Type B pancreatic cell (in vitro differentiated cells): ENCODE measurements at regions not wholly inside any gene's neighbourhood (a gene's known extent, or its start where the extent isn't known, plus 50 kb on each side); places are given as distances from the start of the nearest gene placed in this dataset.

ENCODE experiments used
- DNase-seq: peaks from one replicate; pipeline ENCODE4 v3.0.0; 2021; ENCODE audit warnings: mixed read lengths; ENCODE audit not compliant: unreplicated experiment; ENCODE audit errors: extremely low spot score
- H3K27ac Mint-ChIP-seq: 2 replicates; pipeline ENCODE4 v1.8.0; 2021; ENCODE audit warnings: mild to moderate bottlenecking, mixed read lengths
- H3K27me3 Mint-ChIP-seq: 2 replicates; pipeline ENCODE4 v1.8.0; 2021; ENCODE audit warnings: mixed read lengths
- H3K36me3 Mint-ChIP-seq: 2 replicates; pipeline ENCODE4 v1.8.0; 2021; ENCODE audit warnings: mixed read lengths
- H3K4me1 Mint-ChIP-seq: one replicate; pipeline ENCODE4 v1.8.0; 2021; ENCODE audit warnings: mixed read lengths; ENCODE audit not compliant: unreplicated experiment
- H3K4me3 Mint-ChIP-seq: 2 replicates; pipeline ENCODE4 v1.8.0; 2021; ENCODE audit warnings: mild to moderate bottlenecking, mixed read lengths
- H3K9me3 Mint-ChIP-seq: 2 replicates; pipeline ENCODE4 v1.8.0; 2021; ENCODE audit warnings: mixed read lengths
- TF ChIP-seq, protein P1 (sequence below): fragments of 200-600 bp; sonication (generic); conservative IDR thresholded peaks from 2 replicates; pipeline ENCODE4 v1.5.0; 2021; ENCODE audit warnings: antibody characterized with exemption, mild to moderate bottlenecking

GRCh38 chr15:77825546-77825945 is 192.8 kb upstream of the LINGO1 start:
- no peak for DNase-seq
- TF ChIP-seq, protein P1, sequence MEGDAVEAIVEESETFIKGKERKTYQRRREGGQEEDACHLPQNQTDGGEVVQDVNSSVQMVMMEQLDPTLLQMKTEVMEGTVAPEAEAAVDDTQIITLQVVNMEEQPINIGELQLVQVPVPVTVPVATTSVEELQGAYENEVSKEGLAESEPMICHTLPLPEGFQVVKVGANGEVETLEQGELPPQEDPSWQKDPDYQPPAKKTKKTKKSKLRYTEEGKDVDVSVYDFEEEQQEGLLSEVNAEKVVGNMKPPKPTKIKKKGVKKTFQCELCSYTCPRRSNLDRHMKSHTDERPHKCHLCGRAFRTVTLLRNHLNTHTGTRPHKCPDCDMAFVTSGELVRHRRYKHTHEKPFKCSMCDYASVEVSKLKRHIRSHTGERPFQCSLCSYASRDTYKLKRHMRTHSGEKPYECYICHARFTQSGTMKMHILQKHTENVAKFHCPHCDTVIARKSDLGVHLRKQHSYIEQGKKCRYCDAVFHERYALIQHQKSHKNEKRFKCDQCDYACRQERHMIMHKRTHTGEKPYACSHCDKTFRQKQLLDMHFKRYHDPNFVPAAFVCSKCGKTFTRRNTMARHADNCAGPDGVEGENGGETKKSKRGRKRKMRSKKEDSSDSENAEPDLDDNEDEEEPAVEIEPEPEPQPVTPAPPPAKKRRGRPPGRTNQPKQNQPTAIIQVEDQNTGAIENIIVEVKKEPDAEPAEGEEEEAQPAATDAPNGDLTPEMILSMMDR, result no peak
- peaks cover 36% of the 10 kb centered on the region for H3K27me3 Mint-ChIP-seq

DNA sequence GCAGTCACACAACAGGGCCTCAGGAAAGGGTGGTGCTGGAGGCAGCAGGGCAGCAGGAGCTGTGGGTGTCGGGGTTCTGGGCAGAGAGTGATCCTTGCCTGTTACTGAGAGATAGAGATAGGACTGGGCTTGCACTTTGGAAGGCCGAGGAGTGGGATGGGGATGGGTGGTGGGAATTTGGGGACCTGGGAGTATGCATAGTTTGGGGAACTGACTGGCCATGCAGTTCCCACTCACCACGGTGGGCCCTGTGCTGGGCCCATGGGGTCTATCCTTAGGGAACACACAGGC is 192.5 kb upstream of the LINGO1 start:
- no peak for DNase-seq
- Mint-ChIP-seq H3K4me3 (no peak overlapping the region), H3K4me1 (peaks cover 13% of the 10 kb centered on the region), H3K27ac (no peak overlapping the region), H3K27me3 (peaks cover 39% of the 10 kb centered on the region), H3K9me3 (no peaks in the 10 kb centered on the region), H3K36me3 (no peaks in the 10 kb centered on the region)
- TF ChIP-seq, protein P1, result no peak

More at GRCh38 chr15:77825546-77825945, 192.8 kb upstream of the LINGO1 start:
- H3K36me3 Mint-ChIP-seq, result no peaks in the 10 kb centered on the region
- H3K9me3 Mint-ChIP-seq, result no peaks in the 10 kb centered on the region
- peaks cover 13% of the 10 kb centered on the region for H3K4me1 Mint-ChIP-seq
- H3K4me3 Mint-ChIP-seq, result no peak overlapping the region
- no peak overlapping the region for H3K27ac Mint-ChIP-seq

DNA sequence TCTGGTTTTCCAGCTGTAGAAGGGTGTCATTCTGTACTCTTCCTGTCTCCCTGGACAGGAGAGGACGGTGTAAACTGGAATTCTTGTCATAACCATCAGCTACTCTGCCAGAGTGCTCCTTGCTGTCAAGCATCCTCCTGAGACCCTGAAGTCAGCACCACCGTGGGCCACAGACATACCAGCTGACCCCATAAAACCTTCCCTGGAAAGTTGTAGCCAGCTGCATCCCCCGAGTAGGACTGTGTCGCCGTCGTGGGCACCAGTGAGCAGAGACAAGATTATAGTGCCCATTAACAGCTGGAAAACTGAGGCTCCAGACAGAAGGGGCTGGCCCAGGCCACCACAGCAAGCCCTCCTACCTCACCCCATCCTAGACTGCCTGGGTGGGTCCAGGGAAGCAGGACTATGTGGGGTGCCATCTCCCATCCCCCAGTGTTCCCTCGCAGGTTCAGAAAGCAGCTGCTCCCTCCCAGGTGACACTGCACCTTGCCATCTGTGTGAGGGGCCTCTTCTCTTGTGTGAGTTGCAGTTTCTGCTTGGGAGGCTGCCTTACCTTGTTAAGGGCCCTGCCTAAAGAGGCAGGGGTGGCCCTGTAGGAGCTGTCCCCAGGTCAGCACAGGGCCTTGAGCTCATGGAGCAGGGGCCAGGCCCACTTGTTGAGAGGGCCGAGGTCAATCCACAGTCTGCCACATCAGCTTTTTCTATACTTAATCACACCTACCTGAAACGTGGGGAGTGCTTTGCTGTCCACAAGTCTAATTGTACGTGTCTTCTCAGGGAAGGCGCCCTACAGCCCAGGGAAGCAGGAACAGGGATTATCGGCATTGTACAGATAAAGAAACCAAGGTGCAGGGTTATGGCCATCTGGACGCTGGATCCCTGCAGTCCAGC is 191.9 kb upstream of the LINGO1 start:
- Mint-ChIP-seq H3K4me3 (no peak overlapping the region), H3K27ac (no peak overlapping the region), H3K4me1 (peaks cover 8% of the 10 kb centered on the region), H3K9me3 (no peaks in the 10 kb centered on the region), H3K36me3 (no peaks in the 10 kb centered on the region), H3K27me3 (peaks cover 39% of the 10 kb centered on the region)
- DNase-seq, result no peak
- TF ChIP-seq, protein P1, result no peak

GRCh38 chr15:77823736-77824135 is 191.0 kb upstream of the LINGO1 start:
- peaks cover 39% of the 10 kb centered on the region for H3K27me3 Mint-ChIP-seq
- H3K4me3 Mint-ChIP-seq, result no peak overlapping the region
- H3K27ac Mint-ChIP-seq, result no peak overlapping the region
- TF ChIP-seq, protein P1, result no peak
- H3K36me3 Mint-ChIP-seq, result no peaks in the 10 kb centered on the region
- DNase-seq, result no peak
- H3K9me3 Mint-ChIP-seq, result no peaks in the 10 kb centered on the region
- peaks cover 8% of the 10 kb centered on the region for H3K4me1 Mint-ChIP-seq

GRCh38 chr15:77822631-77823230 is 190.0 kb upstream of the LINGO1 start:
- H3K27me3 Mint-ChIP-seq, result peaks cover 47% of the 10 kb centered on the region
- peaks cover 8% of the 10 kb centered on the region for H3K4me1 Mint-ChIP-seq

More at GRCh38 chr15:77822631-77823230, 190.0 kb upstream of the LINGO1 start:
- H3K9me3 Mint-ChIP-seq, result no peaks in the 10 kb centered on the region
- no peak overlapping the region for H3K27ac Mint-ChIP-seq
- no peaks in the 10 kb centered on the region for H3K36me3 Mint-ChIP-seq
- TF ChIP-seq, protein P1, result no peak
- H3K4me3 Mint-ChIP-seq, result no peak overlapping the region
- DNase-seq, result no peak
